Testis (tissue), 2 donors: ENCODE measurements at regions not wholly inside any gene's neighbourhood (a gene's known extent, or its start where the extent isn't known, plus 50 kb on each side); places are given as distances from the start of the nearest gene placed in this dataset.

Experiments
- CTCF ChIP-seq, 3 experiments: fragments of 450-650 bp in 2 of 3; fragments of 200-600 bp in 1 of 3; sonication (generic) in 1 of 3; IDR thresholded peaks; one replicate each; pipeline ENCODE4 v1.5.1; 2016 to 2019; ENCODE audit warnings: antibody characterized with exemption in 3 of 3, mild to moderate bottlenecking in 2 of 3, moderate library complexity in 1 of 3
- POLR2A ChIP-seq: fragments of 450-650 bp; IDR thresholded peaks from one replicate; pipeline ENCODE4 v1.6.1; 2017; ENCODE audit warnings: antibody characterized with exemption, mild to moderate bottlenecking, moderate library complexity

DNA sequence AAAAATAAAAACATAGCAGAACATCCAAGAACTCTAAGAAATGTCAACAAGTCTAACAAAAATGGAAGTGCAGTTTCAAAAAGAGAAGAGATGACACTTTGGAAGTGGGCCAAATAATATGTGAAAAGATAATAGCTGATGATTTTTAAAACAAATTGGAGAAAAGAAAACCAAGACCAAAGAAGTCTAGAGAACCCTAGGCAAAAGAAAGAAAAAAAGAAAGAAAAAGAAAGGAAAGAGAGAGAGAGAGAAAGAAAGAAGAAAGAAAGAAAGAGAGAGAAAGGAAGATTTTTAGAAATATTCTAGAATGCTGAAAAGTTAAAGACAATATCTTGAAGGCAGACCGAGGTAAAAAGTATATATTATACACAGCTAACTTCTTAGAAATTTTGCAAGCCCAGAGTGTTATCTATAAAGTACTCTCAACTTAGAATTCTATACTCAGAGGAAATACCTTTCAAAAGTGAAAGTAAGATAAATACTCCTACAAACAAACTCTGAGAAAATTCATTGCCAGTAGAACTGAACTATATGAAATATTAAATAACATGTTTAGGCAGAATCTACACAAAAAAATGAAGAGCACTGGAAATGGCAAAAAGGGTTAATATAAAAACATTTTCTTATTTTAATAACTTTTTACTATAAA is 138.7 kb upstream of the SMIM30 start:
- no peak for TF ChIP-seq CTCF (IDR thresholded peaks at IDR 0.05)
- no peak for TF ChIP-seq POLR2A
